ENCODE measurements at regions not wholly inside any gene's neighbourhood (a gene's known extent, or its start where the extent isn't known, plus 50 kb on each side); places are given as distances from the start of the nearest gene placed in this dataset.

DNA sequence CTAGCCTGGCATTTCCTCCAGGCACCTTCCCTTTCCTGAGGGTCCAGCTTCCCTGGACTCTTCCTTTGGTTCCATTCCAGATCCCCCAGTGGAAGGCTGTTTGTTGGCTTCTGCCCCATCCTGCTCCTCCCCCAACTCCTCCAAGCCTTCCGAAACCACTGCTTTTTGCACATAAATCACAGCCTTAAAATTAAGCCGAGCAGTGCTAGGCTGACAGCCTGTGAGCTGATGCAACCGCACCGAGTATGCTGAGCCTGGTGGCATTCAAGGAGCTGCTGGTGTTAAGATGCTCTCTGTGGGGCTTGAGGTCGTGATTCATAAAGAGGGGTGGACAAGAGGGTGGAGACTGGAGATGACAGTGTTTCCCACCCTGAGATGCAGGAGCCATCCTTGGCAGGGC, 266.6 kb upstream of the C1orf174 start:
- H3K4me1 ChIP-seq (ENCODE audit: control insufficient read depth, insufficient read depth, low read length) = no peaks in the 10 kb centered on the region
- TF ChIP-seq, protein P1, sequence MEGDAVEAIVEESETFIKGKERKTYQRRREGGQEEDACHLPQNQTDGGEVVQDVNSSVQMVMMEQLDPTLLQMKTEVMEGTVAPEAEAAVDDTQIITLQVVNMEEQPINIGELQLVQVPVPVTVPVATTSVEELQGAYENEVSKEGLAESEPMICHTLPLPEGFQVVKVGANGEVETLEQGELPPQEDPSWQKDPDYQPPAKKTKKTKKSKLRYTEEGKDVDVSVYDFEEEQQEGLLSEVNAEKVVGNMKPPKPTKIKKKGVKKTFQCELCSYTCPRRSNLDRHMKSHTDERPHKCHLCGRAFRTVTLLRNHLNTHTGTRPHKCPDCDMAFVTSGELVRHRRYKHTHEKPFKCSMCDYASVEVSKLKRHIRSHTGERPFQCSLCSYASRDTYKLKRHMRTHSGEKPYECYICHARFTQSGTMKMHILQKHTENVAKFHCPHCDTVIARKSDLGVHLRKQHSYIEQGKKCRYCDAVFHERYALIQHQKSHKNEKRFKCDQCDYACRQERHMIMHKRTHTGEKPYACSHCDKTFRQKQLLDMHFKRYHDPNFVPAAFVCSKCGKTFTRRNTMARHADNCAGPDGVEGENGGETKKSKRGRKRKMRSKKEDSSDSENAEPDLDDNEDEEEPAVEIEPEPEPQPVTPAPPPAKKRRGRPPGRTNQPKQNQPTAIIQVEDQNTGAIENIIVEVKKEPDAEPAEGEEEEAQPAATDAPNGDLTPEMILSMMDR (IDR thresholded peaks at IDR 0.05) = no peak
- TF ChIP-seq SIN3A (IDR thresholded peaks at IDR 0.05; ENCODE audit: borderline replicate concordance, insufficient read depth, low read depth, low read length) (no peak), TCF7L2 (IDR thresholded peaks at IDR 0.05; ENCODE audit: low read depth, low read length) (no peak), POLR2AphosphoS5 (IDR thresholded peaks at IDR 0.05; ENCODE audit: low read depth, low read length) (no peak)
- TF ChIP-seq, protein P2, sequence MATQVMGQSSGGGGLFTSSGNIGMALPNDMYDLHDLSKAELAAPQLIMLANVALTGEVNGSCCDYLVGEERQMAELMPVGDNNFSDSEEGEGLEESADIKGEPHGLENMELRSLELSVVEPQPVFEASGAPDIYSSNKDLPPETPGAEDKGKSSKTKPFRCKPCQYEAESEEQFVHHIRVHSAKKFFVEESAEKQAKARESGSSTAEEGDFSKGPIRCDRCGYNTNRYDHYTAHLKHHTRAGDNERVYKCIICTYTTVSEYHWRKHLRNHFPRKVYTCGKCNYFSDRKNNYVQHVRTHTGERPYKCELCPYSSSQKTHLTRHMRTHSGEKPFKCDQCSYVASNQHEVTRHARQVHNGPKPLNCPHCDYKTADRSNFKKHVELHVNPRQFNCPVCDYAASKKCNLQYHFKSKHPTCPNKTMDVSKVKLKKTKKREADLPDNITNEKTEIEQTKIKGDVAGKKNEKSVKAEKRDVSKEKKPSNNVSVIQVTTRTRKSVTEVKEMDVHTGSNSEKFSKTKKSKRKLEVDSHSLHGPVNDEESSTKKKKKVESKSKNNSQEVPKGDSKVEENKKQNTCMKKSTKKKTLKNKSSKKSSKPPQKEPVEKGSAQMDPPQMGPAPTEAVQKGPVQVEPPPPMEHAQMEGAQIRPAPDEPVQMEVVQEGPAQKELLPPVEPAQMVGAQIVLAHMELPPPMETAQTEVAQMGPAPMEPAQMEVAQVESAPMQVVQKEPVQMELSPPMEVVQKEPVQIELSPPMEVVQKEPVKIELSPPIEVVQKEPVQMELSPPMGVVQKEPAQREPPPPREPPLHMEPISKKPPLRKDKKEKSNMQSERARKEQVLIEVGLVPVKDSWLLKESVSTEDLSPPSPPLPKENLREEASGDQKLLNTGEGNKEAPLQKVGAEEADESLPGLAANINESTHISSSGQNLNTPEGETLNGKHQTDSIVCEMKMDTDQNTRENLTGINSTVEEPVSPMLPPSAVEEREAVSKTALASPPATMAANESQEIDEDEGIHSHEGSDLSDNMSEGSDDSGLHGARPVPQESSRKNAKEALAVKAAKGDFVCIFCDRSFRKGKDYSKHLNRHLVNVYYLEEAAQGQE (IDR thresholded peaks at IDR 0.05; ENCODE audit: insufficient read depth in 1 of 2, low read depth in 2 of 2, low read length in 1 of 2) = no peak
- H3K36me3 ChIP-seq (ENCODE audit: control insufficient read depth, insufficient read depth, low read length) = no peaks in the 10 kb centered on the region
- ChIA-PET CTCF (no interaction called here), POLR2A (no interaction called here)
- in situ Hi-C loops (cut with HindIII; ENCODE audit: low pct_unique_long_range_greater_than_20kb, low sequenced_read_pairs) = no loop called here
- intact Hi-C loops (cut with micrococcal nuclease; ENCODE audit: unreplicated experiment) = no loop called here
- BruUV-seq (replicated peaks) = no TSS peak
- peaks cover 2% of the 10 kb centered on the region; the same call in 1 of the 2 replicates for H3K27me3 ChIP-seq (ENCODE audit: control insufficient read depth, insufficient read depth, low read length)
- no peak for DNase-seq (ENCODE audit: low read depth, low spot score)
- H3K4me3 ChIP-seq (ENCODE audit: low read depth in 2 of 2, low read length in 2 of 2) = no peak overlapping the region
- H3K9me3 ChIP-seq (ENCODE audit: control insufficient read depth, insufficient read depth, low read depth, low read length) = no peaks in the 10 kb centered on the region
- no peak overlapping the region for H3K27ac ChIP-seq (ENCODE audit: low read length)
- ATAC-seq = no peak

DNA sequence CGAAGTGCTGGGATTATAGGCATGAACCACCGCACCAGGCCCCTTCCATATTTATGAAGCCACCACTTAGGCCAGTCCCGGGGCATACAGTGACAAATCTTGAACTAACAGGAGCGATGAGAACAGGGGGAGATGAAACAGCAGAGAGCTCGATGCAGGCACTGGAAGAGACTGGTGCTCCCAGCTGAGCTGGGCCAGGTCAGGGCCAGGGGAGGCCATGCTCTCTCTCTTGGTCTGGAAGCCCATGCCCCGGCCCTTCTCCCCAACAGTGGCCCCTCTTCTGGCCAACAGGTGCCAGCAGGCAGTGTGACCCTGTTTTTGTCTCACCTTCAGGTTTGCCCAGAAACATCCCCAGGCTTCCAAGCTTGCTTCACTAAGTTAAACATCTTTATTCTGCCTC, 269.9 kb upstream of the C1orf174 start:
- Histone ChIP-seq H3K36me3 (ENCODE audit: control insufficient read depth, insufficient read depth, low read length) (no peaks in the 10 kb centered on the region), H3K9me3 (ENCODE audit: control insufficient read depth, insufficient read depth, low read depth, low read length) (no peaks in the 10 kb centered on the region), H3K27me3 (ENCODE audit: control insufficient read depth, insufficient read depth, low read length) (peaks cover 2% of the 10 kb centered on the region; the same call in 1 of the 2 replicates), H3K27ac (ENCODE audit: low read length) (no peak overlapping the region), H3K4me3 (ENCODE audit: low read depth in 2 of 2, low read length in 2 of 2) (no peak overlapping the region), H3K4me1 (ENCODE audit: control insufficient read depth, insufficient read depth, low read length) (no peaks in the 10 kb centered on the region)
- TF ChIP-seq, protein P1 (IDR thresholded peaks at IDR 0.05) = no peak
- TF ChIP-seq SIN3A (IDR thresholded peaks at IDR 0.05; ENCODE audit: borderline replicate concordance, insufficient read depth, low read depth, low read length) (no peak), POLR2AphosphoS5 (IDR thresholded peaks at IDR 0.05; ENCODE audit: low read depth, low read length) (no peak), TCF7L2 (IDR thresholded peaks at IDR 0.05; ENCODE audit: low read depth, low read length) (no peak)
- TF ChIP-seq, protein P2 (IDR thresholded peaks at IDR 0.05; ENCODE audit: insufficient read depth in 1 of 2, low read depth in 2 of 2, low read length in 1 of 2) = no peak
- intact Hi-C loops (cut with micrococcal nuclease; ENCODE audit: unreplicated experiment) (no loop called here), in situ Hi-C loops (cut with HindIII; ENCODE audit: low pct_unique_long_range_greater_than_20kb, low sequenced_read_pairs) (no loop called here)
- ATAC-seq (no peak), DNase-seq (ENCODE audit: low read depth, low spot score) (no peak)
- BruUV-seq (replicated peaks) = no TSS peak
- POLR2A ChIA-PET = no interaction called here
- CTCF ChIA-PET = no interaction called here

Measured in Panc1 (cell line).